Panc1 (cell line): ENCODE measurements at regions not wholly inside any gene's neighbourhood (a gene's known extent, or its start where the extent isn't known, plus 50 kb on each side); places are given as distances from the start of the nearest gene placed in this dataset.

Experiments
- ATAC-seq: fragments of 200-7000 bp; cut with Tn5 transposase; 2 replicates; pipeline ENCODE4 v1.9.1; 2020; ENCODE audit warnings: mild to moderate bottlenecking, moderate library complexity
- BruUV-seq: library from RNA; stranded (reverse); fragments of 400-500 nt; replicated peaks from 2 replicates; lab custom pipeline; 2021; lab: Mats Ljungman, UMichigan
- CTCF ChIA-PET: fragments of 300-600 bp; sonication (Branson Sonifier 250); formaldehyde crosslinking; loops from one replicate; lab custom pipeline; 2022; ENCODE audit warnings: antibody characterized with exemption; lab: Charles Lee
- POLR2A ChIA-PET: fragments of 300-600 bp; sonication (Branson Sonifier 250); formaldehyde crosslinking; loops from one replicate; lab custom pipeline; 2022; ENCODE audit warnings: antibody characterized with exemption; lab: Charles Lee
- DNase-seq: peaks from one replicate; pipeline ENCODE4 v3.0.0-alpha.2; 2010; ENCODE audit warnings: low read depth, low spot score
- H3K27ac ChIP-seq: 2 replicates; pipeline ENCODE4 v1.5.1; 2011; ENCODE audit warnings: mild to moderate bottlenecking, low read length, inconsistent platforms
- H3K27me3 ChIP-seq: fragments of 200-500 bp; sonication (Bioruptor generic); 2 replicates; pipeline ENCODE4 v1.6.0; 2014; ENCODE audit warnings: low read length, inconsistent platforms; ENCODE audit not compliant: control insufficient read depth, insufficient read depth
- H3K36me3 ChIP-seq: fragments of 200-500 bp; sonication (Bioruptor generic); 2 replicates; pipeline ENCODE4 v1.5.1; 2014; ENCODE audit warnings: inconsistent platforms, mild to moderate bottlenecking, low read length, moderate library complexity; ENCODE audit not compliant: control insufficient read depth, insufficient read depth
- H3K4me1 ChIP-seq: 2 replicates; pipeline ENCODE4 v1.5.1; 2011; ENCODE audit warnings: inconsistent platforms, mild to moderate bottlenecking, low read length, moderate library complexity; ENCODE audit not compliant: control insufficient read depth, insufficient read depth
- H3K4me3 ChIP-seq, 2 experiments: 2 replicates each; pipeline ENCODE4 v1.5.1; 2011 to 2012; ENCODE audit warnings: low read depth in 2 of 2, low read length in 2 of 2, mild to moderate bottlenecking in 2 of 2, inconsistent platforms in 1 of 2, moderate library complexity in 1 of 2
- H3K9me3 ChIP-seq: fragments of 200-500 bp; sonication (Bioruptor generic); 2 replicates; pipeline ENCODE4 v1.5.1; 2014; ENCODE audit warnings: low read depth, mild to moderate bottlenecking, inconsistent platforms, low read length, moderate library complexity; ENCODE audit not compliant: control insufficient read depth, insufficient read depth
- CTCF ChIP-seq: fragments of 450-650 bp; IDR thresholded peaks from 2 replicates; pipeline ENCODE4 v1.5.1; 2017; ENCODE audit warnings: mild to moderate bottlenecking
- POLR2AphosphoS5 ChIP-seq: IDR thresholded peaks from 2 replicates; pipeline ENCODE4 v1.6.1; 2012; ENCODE audit warnings: mild to moderate bottlenecking, low read depth, low read length, moderate library complexity
- REST ChIP-seq, 2 experiments: IDR thresholded peaks; 2 replicates each; pipeline ENCODE4 v1.6.1; 2011 to 2012; ENCODE audit warnings: low read depth in 2 of 2, control low read depth in 1 of 2, low read length in 1 of 2, mild to moderate bottlenecking in 1 of 2, moderate library complexity in 1 of 2; ENCODE audit not compliant: insufficient read depth in 1 of 2
- SIN3A ChIP-seq: IDR thresholded peaks from 2 replicates; pipeline ENCODE4 v1.6.1; 2012; ENCODE audit warnings: low read depth, mild to moderate bottlenecking, low read length, moderate library complexity, borderline replicate concordance; ENCODE audit not compliant: insufficient read depth
- TCF7L2 ChIP-seq: IDR thresholded peaks from 2 replicates; pipeline ENCODE4 v1.6.1; 2011; ENCODE audit warnings: mild to moderate bottlenecking, low read depth, low read length, inconsistent platforms
- in situ Hi-C: cut with HindIII; loops from 2 replicates; pipeline ENCODE4 v1.10.0; 2016; ENCODE audit warnings: low sequenced_read_pairs, low pct_unique_long_range_greater_than_20kb
- intact Hi-C: fragments of 100-400 bp; cut with micrococcal nuclease; formaldehyde crosslinking; loops from one replicate; pipeline ENCODE4 v1.10.0; 2022; ENCODE audit not compliant: unreplicated experiment

GRCh38 chr1:90384193-90384592, 332.9 kb downstream of the BARHL2 start:
- in situ Hi-C loops (no loop called here), intact Hi-C loops (no loop called here)
- no peak for TF ChIP-seq POLR2AphosphoS5
- no peak for TF ChIP-seq CTCF
- no peak for TF ChIP-seq TCF7L2
- no peak for TF ChIP-seq REST (IDR thresholded peaks at IDR 0.05; ENCODE audit: insufficient read depth in 1 of 2, low read depth in 2 of 2, low read length in 1 of 2)
- TF ChIP-seq SIN3A, result no peak
- DNase-seq (no peak), ATAC-seq (no peak)
- Histone ChIP-seq H3K4me1 (no peaks in the 10 kb centered on the region), H3K36me3 (no peaks in the 10 kb centered on the region), H3K27me3 (no peaks in the 10 kb centered on the region), H3K4me3 (no peak overlapping the region), H3K9me3 (no peaks in the 10 kb centered on the region), H3K27ac (no peak overlapping the region)
- no TSS peak for BruUV-seq
- ChIA-PET POLR2A (no interaction called here), CTCF (no interaction called here)

GRCh38 chr1:90382161-90382560, 334.9 kb downstream of the BARHL2 start:
- POLR2A ChIA-PET, result no interaction called here
- TF ChIP-seq POLR2AphosphoS5, result no peak
- TF ChIP-seq CTCF, result no peak
- TF ChIP-seq SIN3A, result no peak
- TF ChIP-seq TCF7L2, result no peak
- TF ChIP-seq REST (IDR thresholded peaks at IDR 0.05; ENCODE audit: insufficient read depth in 1 of 2, low read depth in 2 of 2, low read length in 1 of 2), result no peak
- Histone ChIP-seq H3K9me3 (no peaks in the 10 kb centered on the region), H3K4me1 (no peaks in the 10 kb centered on the region), H3K27ac (no peak overlapping the region), H3K4me3 (no peak overlapping the region), H3K27me3 (no peaks in the 10 kb centered on the region), H3K36me3 (no peaks in the 10 kb centered on the region)
- CTCF ChIA-PET, result no interaction called here
- in situ Hi-C loops, result no loop called here
- no TSS peak for BruUV-seq
- intact Hi-C loops, result no loop called here
- ATAC-seq (no peak), DNase-seq (no peak)
